DOHH2 (cell line): ENCODE measurements at regions not wholly inside any gene's neighbourhood (a gene's known extent, or its start where the extent isn't known, plus 50 kb on each side); places are given as distances from the start of the nearest gene placed in this dataset.

Experiments
- EZH2phosphoT487 ChIP-seq: fragments of 200-600 bp; sonication (generic); IDR thresholded peaks from 2 replicates; pipeline ENCODE4 v1.6.1; 2017; ENCODE audit warnings: borderline replicate concordance, mild to moderate bottlenecking, antibody characterized with exemption, low read length, moderate library complexity, mixed read lengths
- TF ChIP-seq, protein P1 (sequence below): fragments of 200-600 bp; sonication (generic); IDR thresholded peaks from one replicate; pipeline ENCODE4 v1.5.1; 2014; ENCODE audit warnings: antibody characterized with exemption, mild to moderate bottlenecking, low read depth, low read length; ENCODE audit not compliant: poor library complexity, severe bottlenecking

- TF ChIP-seq, protein P1, sequence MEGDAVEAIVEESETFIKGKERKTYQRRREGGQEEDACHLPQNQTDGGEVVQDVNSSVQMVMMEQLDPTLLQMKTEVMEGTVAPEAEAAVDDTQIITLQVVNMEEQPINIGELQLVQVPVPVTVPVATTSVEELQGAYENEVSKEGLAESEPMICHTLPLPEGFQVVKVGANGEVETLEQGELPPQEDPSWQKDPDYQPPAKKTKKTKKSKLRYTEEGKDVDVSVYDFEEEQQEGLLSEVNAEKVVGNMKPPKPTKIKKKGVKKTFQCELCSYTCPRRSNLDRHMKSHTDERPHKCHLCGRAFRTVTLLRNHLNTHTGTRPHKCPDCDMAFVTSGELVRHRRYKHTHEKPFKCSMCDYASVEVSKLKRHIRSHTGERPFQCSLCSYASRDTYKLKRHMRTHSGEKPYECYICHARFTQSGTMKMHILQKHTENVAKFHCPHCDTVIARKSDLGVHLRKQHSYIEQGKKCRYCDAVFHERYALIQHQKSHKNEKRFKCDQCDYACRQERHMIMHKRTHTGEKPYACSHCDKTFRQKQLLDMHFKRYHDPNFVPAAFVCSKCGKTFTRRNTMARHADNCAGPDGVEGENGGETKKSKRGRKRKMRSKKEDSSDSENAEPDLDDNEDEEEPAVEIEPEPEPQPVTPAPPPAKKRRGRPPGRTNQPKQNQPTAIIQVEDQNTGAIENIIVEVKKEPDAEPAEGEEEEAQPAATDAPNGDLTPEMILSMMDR, result no peak
- TF ChIP-seq EZH2phosphoT487, result no peak
These were observed 1046.0 kb downstream of the MRPL39 start for GRCh38 chr21:24561291-24561690.
